Stomach (tissue), 8 donors: ENCODE measurements at regions not wholly inside any gene's neighbourhood (a gene's known extent, or its start where the extent isn't known, plus 50 kb on each side); places are given as distances from the start of the nearest gene placed in this dataset.
A peak's percentile ranks its signal among the peaks of the same experiment; 100 is the strongest.

Experiments used
- DNase-seq, 2 donors: peaks; one replicate each; pipeline versions ENCODE4 v3.0.0 to v3.0.0-alpha.2; 2013 to 2019
- H3K27ac ChIP-seq, 5 donors: fragments of 200-600 bp in 4 of 5; sonication (generic) in 4 of 5; one replicate each; pipeline ENCODE4 v1.5.1; 2013 to 2019; ENCODE audit warnings: mild to moderate bottlenecking in 1 of 5, moderate library complexity in 1 of 5
- H3K27me3 ChIP-seq, 3 donors: fragments of 200-600 bp; sonication (generic); one replicate each; pipeline ENCODE4 v1.5.1; 2017 to 2019; ENCODE audit warnings: mixed run types in 1 of 3
- H3K36me3 ChIP-seq, 4 donors: fragments of 200-600 bp; sonication (generic); 1 replicate in 3 of 4; 2 replicates in 1 of 4; pipeline ENCODE4 v1.5.1; 2016 to 2019
- H3K4me1 ChIP-seq, 4 donors: fragments of 200-600 bp; sonication (generic); one replicate each; pipeline ENCODE4 v1.5.1; 2016 to 2019
- H3K4me3 ChIP-seq, 4 donors: fragments of 200-600 bp; sonication (generic) in 3 of 4; one replicate each; pipeline ENCODE4 v1.5.1; 2016 to 2019; ENCODE audit warnings: mild to moderate bottlenecking in 1 of 4
- H3K9me3 ChIP-seq, 4 donors: fragments of 200-600 bp; sonication (generic); one replicate each; pipeline ENCODE4 v1.5.1; 2016 to 2019
- EP300 ChIP-seq: sonication (generic); formaldehyde crosslinking; IDR thresholded peaks from one replicate; pipeline ENCODE4 v1.6.1; 2017; ENCODE audit warnings: antibody characterized with exemption
- POLR2A ChIP-seq, 4 donors: fragments of 450-650 bp; IDR thresholded peaks; one replicate each; pipeline ENCODE4 v1.6.1; 2016; ENCODE audit warnings: antibody characterized with exemption in 4 of 4, control low read depth in 2 of 4, mild to moderate bottlenecking in 1 of 4, moderate library complexity in 1 of 4
- POLR2AphosphoS5 ChIP-seq, 3 donors: sonication (generic); formaldehyde crosslinking; IDR thresholded peaks; one replicate each; pipeline ENCODE4 v1.6.1; 2016; ENCODE audit warnings: antibody characterized with exemption in 3 of 3
- WGBS, 5 donors: extraction: QIAGEN DNeasy Blood & Tissue Kit in 3 of 5; methylation state at CpG; one replicate each; pipeline versions ENCODE4 v1.1.5 to v1.1.7; 2013 to 2018; 5-methylcytosine and 5-hydroxymethylcytosine counted together
- intact Hi-C: fragments of 100-400 bp; cut with DNase I; formaldehyde crosslinking; loops from one replicate; pipeline ENCODE4 v1.15.1; 2023; ENCODE audit warnings: low total_unique reads
- TF ChIP-seq, protein P1 (sequence below), 7 experiments: fragments of 450-650 bp in 4 of 7; fragments of 200-600 bp in 3 of 7; sonication (generic) in 3 of 7; IDR thresholded peaks; one replicate each; pipeline ENCODE4 v1.5.1; 2016 to 2019; ENCODE audit warnings: antibody characterized with exemption in 7 of 7, control low read depth in 2 of 7, mild to moderate bottlenecking in 1 of 7
- donor health status: healthy with polysubstance abuse.
- donor health status: Bipolar disorder and iron deficiency.
- donor health status: healthy.

DNA sequence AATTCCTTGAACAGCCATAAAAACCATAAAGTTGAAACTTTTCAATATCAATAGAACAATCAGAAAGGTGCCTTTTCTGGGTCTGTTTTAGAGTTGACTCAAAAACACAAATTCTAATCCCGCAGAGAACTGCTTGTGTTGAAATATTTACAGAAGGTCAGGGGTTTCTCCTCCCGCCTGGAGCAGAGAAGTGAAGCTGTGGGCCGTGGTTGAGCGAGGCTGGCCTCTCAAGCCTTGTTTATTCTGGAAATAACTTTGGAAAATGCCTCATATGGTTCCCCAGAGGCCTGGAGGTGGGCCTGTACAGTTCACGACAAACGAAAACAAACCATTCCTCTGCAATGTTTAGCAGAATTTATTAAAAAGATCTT lies 90.8 kb upstream of the ERRFI1 start:
- TF ChIP-seq POLR2AphosphoS5 (IDR thresholded peaks at IDR 0.05) (peak; percentile 34 to 70 (median 37)), EP300 (no peak), POLR2A (IDR thresholded peaks at IDR 0.05) (no peak)
- TF ChIP-seq, protein P1, sequence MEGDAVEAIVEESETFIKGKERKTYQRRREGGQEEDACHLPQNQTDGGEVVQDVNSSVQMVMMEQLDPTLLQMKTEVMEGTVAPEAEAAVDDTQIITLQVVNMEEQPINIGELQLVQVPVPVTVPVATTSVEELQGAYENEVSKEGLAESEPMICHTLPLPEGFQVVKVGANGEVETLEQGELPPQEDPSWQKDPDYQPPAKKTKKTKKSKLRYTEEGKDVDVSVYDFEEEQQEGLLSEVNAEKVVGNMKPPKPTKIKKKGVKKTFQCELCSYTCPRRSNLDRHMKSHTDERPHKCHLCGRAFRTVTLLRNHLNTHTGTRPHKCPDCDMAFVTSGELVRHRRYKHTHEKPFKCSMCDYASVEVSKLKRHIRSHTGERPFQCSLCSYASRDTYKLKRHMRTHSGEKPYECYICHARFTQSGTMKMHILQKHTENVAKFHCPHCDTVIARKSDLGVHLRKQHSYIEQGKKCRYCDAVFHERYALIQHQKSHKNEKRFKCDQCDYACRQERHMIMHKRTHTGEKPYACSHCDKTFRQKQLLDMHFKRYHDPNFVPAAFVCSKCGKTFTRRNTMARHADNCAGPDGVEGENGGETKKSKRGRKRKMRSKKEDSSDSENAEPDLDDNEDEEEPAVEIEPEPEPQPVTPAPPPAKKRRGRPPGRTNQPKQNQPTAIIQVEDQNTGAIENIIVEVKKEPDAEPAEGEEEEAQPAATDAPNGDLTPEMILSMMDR (IDR thresholded peaks at IDR 0.05): no peak
- peak overlapping the region; percentile 43 to 93 (median 87) for H3K27ac ChIP-seq
- no peaks in the 10 kb centered on the region for H3K27me3 ChIP-seq
- intact Hi-C loops: no loop called here
- H3K4me3 ChIP-seq: no peak overlapping the region
- no peaks in the 10 kb centered on the region for H3K36me3 ChIP-seq
- no peaks in the 10 kb centered on the region for H3K9me3 ChIP-seq
- H3K4me1 ChIP-seq: peaks cover 43 to 80% (median 56%) of the 10 kb centered on the region in 4 donors
- peak; percentile 56 to 82 for DNase-seq
- WGBS, 5 donors: 15 to 36% (median 17%) methylated on average over 6 of the region's 6 CpGs

GRCh38 chr1:8115769-8116167 lies 89.7 kb upstream of the ERRFI1 start:
- peak overlapping the region in 4 of 5 donors; percentile 87 to 93 (median 90) for H3K27ac ChIP-seq
- DNase-seq: no peak

DNA sequence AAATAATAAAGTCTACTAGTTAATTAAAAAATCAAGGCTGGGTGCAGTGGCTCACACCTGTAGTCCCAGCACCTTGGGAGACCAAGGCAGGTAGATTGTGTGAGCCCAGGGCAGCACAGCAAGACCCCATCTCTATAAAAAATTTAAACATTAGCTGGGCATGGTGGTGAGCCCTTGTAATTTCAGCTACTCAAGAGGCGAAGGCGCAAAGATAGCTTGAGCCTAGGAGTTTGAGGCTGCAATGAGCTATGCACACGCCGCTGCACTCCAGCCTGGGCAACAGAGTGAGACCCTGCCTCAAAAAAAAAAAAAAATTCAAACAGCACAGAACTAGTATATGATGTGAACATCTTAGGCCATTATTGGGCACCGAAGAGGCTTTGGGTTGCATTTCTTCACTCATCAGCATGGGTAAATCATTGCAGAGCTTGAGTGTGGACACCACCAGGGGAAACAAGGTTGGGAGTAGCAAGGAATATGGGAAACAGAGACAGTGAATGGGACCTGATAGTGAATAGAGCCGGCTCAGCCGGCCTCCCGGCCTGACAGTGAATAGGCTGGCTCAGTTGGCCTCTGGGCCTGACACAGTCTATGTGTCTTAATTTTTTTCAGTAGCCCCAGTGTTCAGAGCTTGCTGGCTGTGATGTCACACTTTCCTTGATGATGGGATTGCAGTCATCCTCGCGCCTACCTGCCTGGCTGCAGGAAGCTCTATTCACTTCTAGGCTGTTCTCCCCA lies 89.1 kb upstream of the ERRFI1 start:
- 90 to 98% (median 97%) methylated on average over 10 of the region's 10 CpGs for WGBS, 5 donors
- intact Hi-C loops: no loop called here
- Histone ChIP-seq H3K27me3 (no peaks in the 10 kb centered on the region), H3K4me3 (no peak overlapping the region), H3K9me3 (no peaks in the 10 kb centered on the region), H3K4me1 (peaks cover 28 to 63% (median 39%) of the 10 kb centered on the region in 4 donors), H3K36me3 (no peaks in the 10 kb centered on the region), H3K27ac (peak overlapping the region in 3 of 5 donors; percentile 87 to 93 (median 92))
- TF ChIP-seq EP300 (no peak), POLR2A (IDR thresholded peaks at IDR 0.05) (no peak)
- DNase-seq: no peak

More at GRCh38 chr1:8115769-8116167, 89.7 kb upstream of the ERRFI1 start:
- intact Hi-C loops: no loop called here
- Histone ChIP-seq H3K4me3 (no peak overlapping the region), H3K27me3 (no peaks in the 10 kb centered on the region), H3K36me3 (no peaks in the 10 kb centered on the region), H3K9me3 (no peaks in the 10 kb centered on the region), H3K4me1 (peaks cover 34 to 69% (median 45%) of the 10 kb centered on the region in 4 donors)
- 91 to 95% (median 95%) methylated on average over 9 of the region's 9 CpGs for WGBS, 5 donors
- TF ChIP-seq, protein P1 (IDR thresholded peaks at IDR 0.05): no peak
- TF ChIP-seq EP300 (no peak), POLR2AphosphoS5 (IDR thresholded peaks at IDR 0.05) (no peak), POLR2A (IDR thresholded peaks at IDR 0.05) (no peak)

- no peaks in the 10 kb centered on the region for H3K36me3 ChIP-seq
- WGBS, 5 donors: 68 to 75% (median 69%) methylated on average over 17 of the region's 17 CpGs
- intact Hi-C loops: no loop called here
- H3K4me1 ChIP-seq: peaks cover 19 to 55% (median 30%) of the 10 kb centered on the region in 4 donors
- TF ChIP-seq EP300: no peak
- TF ChIP-seq, protein P1 (IDR thresholded peaks at IDR 0.05): no peak
- TF ChIP-seq POLR2AphosphoS5 (IDR thresholded peaks at IDR 0.05): no peak
- no peak for TF ChIP-seq POLR2A (IDR thresholded peaks at IDR 0.05)
- H3K9me3 ChIP-seq: no peaks in the 10 kb centered on the region
- H3K27me3 ChIP-seq: no peaks in the 10 kb centered on the region
- H3K4me3 ChIP-seq: no peak overlapping the region
- DNase-seq: peak in 1 of 2 donors; percentile 58
- peak overlapping the region in 4 of 5 donors; percentile 3 to 43 (median 22) for H3K27ac ChIP-seq
Observed at GRCh38 chr1:8113262-8114220, 87.4 kb upstream of the ERRFI1 start.
